Fibroblast of lung (primary cell): ENCODE measurements at regions not wholly inside any gene's neighbourhood (a gene's known extent, or its start where the extent isn't known, plus 50 kb on each side); places are given as distances from the start of the nearest gene placed in this dataset.

Experiments
- CTCF ChIP-seq, 2 donors: IDR thresholded peaks in 1 of 2; conservative IDR thresholded peaks in 1 of 2; 1 replicate in 1 of 2; 2 replicates in 1 of 2; pipeline ENCODE4 v1.5.1; 2011 to 2012; ENCODE audit warnings: low read length in 2 of 2, control low read depth in 1 of 2, inconsistent platforms in 1 of 2, low read depth in 1 of 2, mild to moderate bottlenecking in 1 of 2
- EZH2 ChIP-seq: IDR thresholded peaks from 2 replicates; pipeline ENCODE4 v1.5.1; 2012; ENCODE audit warnings: low read length, control low read depth, mild to moderate bottlenecking; ENCODE audit errors: missing control alignments

GRCh38 chr21:28207436-28208173, 785.1 kb downstream of the LTN1 start:
- TF ChIP-seq CTCF (conservative IDR thresholded peaks at IDR 0.05 in 1 of 2, IDR thresholded peaks at IDR 0.05 in 1 of 2; ENCODE audit: low read depth in 1 of 2, low read length in 2 of 2) = no peak
- no peak for TF ChIP-seq EZH2
